ENCODE measurements at regions not wholly inside any gene's neighbourhood (a gene's known extent, or its start where the extent isn't known, plus 50 kb on each side); places are given as distances from the start of the nearest gene placed in this dataset.

GRCh38 chr20:7829031-7829430 lies 111.2 kb downstream of the HAO1 start:
- TF ChIP-seq TCF4 (CRISPR knock-in tag; IDR thresholded peaks at IDR 0.05; ENCODE audit: borderline replicate concordance), result no peak
- no peak for TF ChIP-seq ZC3H10 (CRISPR knock-in tag; IDR thresholded peaks at IDR 0.05)
- no peak for TF ChIP-seq CSDC2 (CRISPR knock-in tag; IDR thresholded peaks at IDR 0.05)
- TF ChIP-seq ZNF8 (CRISPR knock-in tag; IDR thresholded peaks at IDR 0.05), result no peak
- no peak for TF ChIP-seq ZNF565 (CRISPR knock-in tag; conservative IDR thresholded peaks at IDR 0.05; ENCODE audit: low read depth)
- TF ChIP-seq PATZ1 (CRISPR knock-in tag; IDR thresholded peaks at IDR 0.05; ENCODE audit: borderline replicate concordance), result no peak
- no peak for TF ChIP-seq TOX (CRISPR knock-in tag; IDR thresholded peaks at IDR 0.05; ENCODE audit: borderline replicate concordance)
- TF ChIP-seq CREB5 (CRISPR knock-in tag; IDR thresholded peaks at IDR 0.05; ENCODE audit: low read depth), result no peak
- no peak for TF ChIP-seq BACH2 (CRISPR knock-in tag; IDR thresholded peaks at IDR 0.05; ENCODE audit: borderline replicate concordance)
- no peak for TF ChIP-seq PPARA (CRISPR knock-in tag; IDR thresholded peaks at IDR 0.05; ENCODE audit: borderline replicate concordance)
- TF ChIP-seq RARB (CRISPR knock-in tag; IDR thresholded peaks at IDR 0.05), result no peak
- TF ChIP-seq POU6F1 (CRISPR knock-in tag; IDR thresholded peaks at IDR 0.05; ENCODE audit: borderline replicate concordance, low read depth), result no peak
- TF ChIP-seq ZNF70 (CRISPR knock-in tag; IDR thresholded peaks at IDR 0.05), result no peak
- no peak for ATAC-seq

- TF ChIP-seq ZNF70 (CRISPR knock-in tag; IDR thresholded peaks at IDR 0.05), result no peak
- TF ChIP-seq TSHZ2 (CRISPR knock-in tag; IDR thresholded peaks at IDR 0.05), result no peak
- no peak for TF ChIP-seq ZC3H10 (CRISPR knock-in tag; IDR thresholded peaks at IDR 0.05)
- TF ChIP-seq ESRRG (CRISPR knock-in tag; IDR thresholded peaks at IDR 0.05), result no peak
- TF ChIP-seq CREB5 (CRISPR knock-in tag; IDR thresholded peaks at IDR 0.05; ENCODE audit: low read depth), result no peak
- TF ChIP-seq ZFP3 (CRISPR knock-in tag; IDR thresholded peaks at IDR 0.05), result no peak
- TF ChIP-seq PATZ1 (CRISPR knock-in tag; IDR thresholded peaks at IDR 0.05; ENCODE audit: borderline replicate concordance), result no peak
- TF ChIP-seq TOX (CRISPR knock-in tag; IDR thresholded peaks at IDR 0.05; ENCODE audit: borderline replicate concordance), result no peak
- no peak for ATAC-seq
Measured at GRCh38 chr20:7829776-7830175, 110.5 kb downstream of the HAO1 start.

All from SK-N-SH treated with all-trans-retinoic acid at 6 μM for 48 hours (cell line).